Memory B cell (primary cell): ENCODE measurements at regions not wholly inside any gene's neighbourhood (a gene's known extent, or its start where the extent isn't known, plus 50 kb on each side); places are given as distances from the start of the nearest gene placed in this dataset.
"Not testable (repeated sequence)": the region's sequence is repeated elsewhere in the genome, so short reads cannot be mapped to it uniquely, and the experiment has no call there.

Experiments
- ATAC-seq: fragments of 150-1000 bp; cut with Tn5 transposase; 2 replicates; pipeline ENCODE4 v1.10.0; 2021; ENCODE audit warnings: low read depth, mild to moderate bottlenecking, moderate library complexity
- DNase-seq, 2 donors: peaks; one replicate each; pipeline ENCODE4 v3.0.0; 2022; ENCODE audit warnings: low spot score in 2 of 2
- H3K27ac Mint-ChIP-seq: one replicate; pipeline ENCODE4 v1.8.0; 2022; ENCODE audit warnings: mild to moderate bottlenecking, moderate library complexity, mixed read lengths
- H3K27me3 Mint-ChIP-seq: one replicate; pipeline ENCODE4 v1.8.0; 2022; ENCODE audit warnings: mixed read lengths
- H3K36me3 Mint-ChIP-seq: one replicate; pipeline ENCODE4 v1.8.0; 2022; ENCODE audit warnings: mild to moderate bottlenecking, mixed read lengths
- H3K4me1 Mint-ChIP-seq: one replicate; pipeline ENCODE4 v1.8.0; 2022; ENCODE audit warnings: mixed read lengths
- H3K4me3 Mint-ChIP-seq: one replicate; pipeline ENCODE4 v1.8.0; 2022; ENCODE audit warnings: mild to moderate bottlenecking, moderate library complexity, mixed read lengths
- H3K9me3 Mint-ChIP-seq: one replicate; pipeline ENCODE4 v1.8.0; 2022; ENCODE audit warnings: mixed read lengths

DNA sequence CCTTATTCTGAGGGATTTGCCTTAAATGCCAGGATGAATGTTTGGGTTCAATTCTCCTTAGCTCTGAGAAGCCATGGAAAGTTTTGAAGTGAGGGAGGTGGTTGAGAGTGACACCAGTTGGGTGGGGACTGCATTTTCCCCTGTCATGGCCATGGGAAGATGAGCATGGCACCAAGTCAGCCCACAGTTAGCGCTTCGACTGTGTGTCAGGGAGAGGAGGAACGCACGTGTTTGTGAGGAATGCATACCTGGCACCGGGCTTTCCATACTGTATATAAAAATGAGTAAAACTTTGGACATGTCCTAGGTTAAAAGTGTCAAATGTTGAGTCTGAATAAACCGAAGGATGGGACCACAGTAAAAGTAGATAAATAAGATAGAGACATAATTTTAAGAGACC, 187.5 kb upstream of the KL start:
- Mint-ChIP-seq H3K4me1 (no peaks in the 10 kb centered on the region), H3K27me3 (peaks cover 6% of the 10 kb centered on the region), H3K4me3 (no peak overlapping the region), H3K27ac (no peak overlapping the region), H3K9me3 (peaks cover 4% of the 10 kb centered on the region), H3K36me3 (no peaks in the 10 kb centered on the region)
- ATAC-seq: no peak
- DNase-seq: no peak

DNA sequence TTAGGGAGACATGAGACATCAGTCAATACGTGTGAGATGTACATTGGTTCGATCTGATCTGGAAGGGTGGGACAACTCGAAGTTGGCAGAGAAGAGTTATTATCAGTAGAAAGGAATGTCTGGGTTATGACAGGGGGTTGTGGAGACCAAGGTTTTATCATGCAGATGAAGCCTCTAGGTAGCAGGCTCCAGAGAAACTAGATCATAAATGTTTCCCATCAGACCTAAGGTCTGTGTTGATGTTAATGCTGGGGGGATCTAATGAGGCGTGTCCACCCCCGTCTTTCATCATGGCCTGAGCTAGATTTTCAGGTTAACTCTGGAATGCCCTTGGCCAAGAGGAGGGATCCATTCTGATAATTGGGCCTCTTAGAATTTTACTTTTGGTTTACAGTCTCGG, 187.0 kb upstream of the KL start:
- ATAC-seq: no peak
- H3K27ac Mint-ChIP-seq: no peak overlapping the region
- no peaks in the 10 kb centered on the region for H3K4me1 Mint-ChIP-seq
- DNase-seq: no peak
- H3K9me3 Mint-ChIP-seq: peaks cover 8% of the 10 kb centered on the region
- H3K27me3 Mint-ChIP-seq: peaks cover 6% of the 10 kb centered on the region
- H3K36me3 Mint-ChIP-seq: no peaks in the 10 kb centered on the region
- H3K4me3 Mint-ChIP-seq: no peak overlapping the region

DNA sequence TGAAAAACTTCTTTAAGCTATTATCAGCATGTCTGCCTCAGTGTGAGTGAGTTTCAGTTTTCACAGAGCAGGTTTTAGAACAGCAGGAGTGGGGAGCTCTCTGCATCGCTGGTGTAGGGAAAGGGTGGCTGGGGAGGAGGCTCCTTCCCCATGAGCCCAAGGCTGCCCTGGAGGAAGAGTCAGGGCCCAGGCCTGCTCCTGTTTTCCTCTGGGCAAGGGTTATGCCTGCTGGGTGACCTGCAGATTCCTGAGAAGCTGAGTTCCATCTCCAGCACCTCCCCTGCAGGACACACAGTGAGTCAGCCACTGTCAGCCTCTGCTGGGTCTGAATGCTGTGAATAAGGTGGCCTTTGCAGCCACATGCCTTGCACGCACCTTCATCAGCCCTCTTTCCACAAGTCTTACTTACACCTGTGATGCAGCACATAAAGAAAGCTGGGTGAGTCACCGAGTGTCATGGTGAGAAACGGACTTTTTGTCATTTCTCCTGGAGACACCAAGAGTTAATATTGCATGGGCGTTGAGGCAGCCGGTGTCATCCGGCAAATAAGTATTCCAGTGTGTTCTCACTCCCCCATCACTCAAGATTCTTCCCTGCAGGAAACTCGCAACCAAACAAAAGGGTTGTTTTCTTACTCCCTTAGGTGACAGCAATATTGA, 186.4 kb upstream of the KL start:
- no peak for DNase-seq
- H3K4me1 Mint-ChIP-seq: no peaks in the 10 kb centered on the region
- H3K4me3 Mint-ChIP-seq: no peak overlapping the region
- H3K27ac Mint-ChIP-seq: no peak overlapping the region
- H3K27me3 Mint-ChIP-seq: peaks cover 4% of the 10 kb centered on the region
- no peaks in the 10 kb centered on the region for H3K36me3 Mint-ChIP-seq
- peaks cover 8% of the 10 kb centered on the region for H3K9me3 Mint-ChIP-seq
- ATAC-seq: no peak

DNA sequence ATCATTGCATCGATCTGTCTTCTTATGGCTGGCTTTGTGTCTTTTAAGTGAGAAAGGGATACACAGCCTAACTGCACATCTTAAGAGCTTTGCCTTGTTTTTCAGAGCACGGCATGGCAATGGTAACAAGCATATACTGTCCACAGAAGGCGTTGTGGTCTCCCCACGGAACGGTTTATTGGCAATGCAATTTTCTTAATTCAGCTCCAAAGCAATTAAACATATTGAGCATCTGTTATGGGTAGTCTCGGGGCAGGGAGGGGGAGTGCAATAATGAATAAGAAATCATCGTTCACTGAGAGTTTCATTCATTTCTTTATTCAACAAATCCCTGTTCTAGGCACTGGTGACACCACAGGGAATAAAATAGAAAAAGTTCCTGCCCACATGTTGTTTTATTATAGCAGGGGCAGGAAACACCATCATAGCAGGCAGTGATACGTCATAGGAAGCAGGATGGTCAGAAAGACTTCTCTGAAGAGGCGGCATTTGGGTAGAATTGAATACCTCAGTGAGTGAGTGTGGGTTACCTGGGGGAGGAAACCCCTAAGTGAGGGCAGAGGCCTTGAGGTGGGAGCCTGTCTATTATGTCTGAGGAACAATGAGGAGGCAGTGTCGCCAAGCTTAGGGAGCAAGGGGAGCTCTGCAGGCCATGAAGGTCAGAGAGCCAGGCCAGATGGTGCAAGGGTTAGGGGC, 185.7 kb upstream of the KL start:
- Mint-ChIP-seq H3K36me3 (no peaks in the 10 kb centered on the region), H3K27ac (no peak overlapping the region), H3K4me1 (no peaks in the 10 kb centered on the region), H3K27me3 (peaks cover 4% of the 10 kb centered on the region), H3K9me3 (peaks cover 8% of the 10 kb centered on the region), H3K4me3 (no peak overlapping the region)
- no peak for ATAC-seq
- DNase-seq: no peak

- DNase-seq (no peak), ATAC-seq (peak; percentile 41)
- Mint-ChIP-seq H3K4me1 (peaks cover 13% of the 10 kb centered on the region), H3K27ac (peak overlapping the region; percentile 18), H3K36me3 (peaks cover 3% of the 10 kb centered on the region), H3K9me3 (peaks cover 11% of the 10 kb centered on the region), H3K27me3 (peaks cover 3% of the 10 kb centered on the region), H3K4me3 (peak overlapping the region; percentile 8)
These were observed 178.8 kb upstream of the KL start for GRCh38 chr13:32837307-32837972.

GRCh38 chr13:32837973-32838927, 178.0 kb upstream of the KL start:
- H3K4me1 Mint-ChIP-seq: peaks cover 13% of the 10 kb centered on the region
- ATAC-seq (no peak), DNase-seq (no peak)
- H3K4me3 Mint-ChIP-seq: no peak overlapping the region
- H3K27me3 Mint-ChIP-seq: peaks cover 3% of the 10 kb centered on the region
- peaks cover 8% of the 10 kb centered on the region for H3K9me3 Mint-ChIP-seq
- peaks cover 3% of the 10 kb centered on the region for H3K36me3 Mint-ChIP-seq
- H3K27ac Mint-ChIP-seq: peak overlapping the region; percentile 18

DNA sequence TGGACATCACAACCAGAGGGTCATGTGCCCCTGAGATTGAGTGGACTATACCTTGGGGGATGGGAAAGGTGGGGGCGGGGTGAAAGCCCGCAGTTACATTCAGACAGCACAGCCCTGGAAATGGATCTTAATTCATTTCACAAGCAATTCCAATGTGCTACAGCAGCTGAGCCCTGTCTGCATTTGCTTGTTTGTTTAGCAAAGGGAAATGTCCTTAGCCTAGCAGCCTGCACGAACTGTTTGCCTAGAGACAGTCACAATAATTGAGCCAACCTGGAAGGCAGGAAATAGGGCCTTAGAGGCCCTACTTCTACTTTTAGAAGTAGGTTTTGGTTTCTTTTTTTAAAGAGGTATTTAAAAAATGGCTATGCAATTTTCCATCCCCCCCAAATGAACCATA, 177.3 kb upstream of the KL start:
- no peak for DNase-seq
- Mint-ChIP-seq H3K36me3 (peaks cover 3% of the 10 kb centered on the region), H3K27me3 (peaks cover 3% of the 10 kb centered on the region), H3K27ac (no peak overlapping the region), H3K4me3 (no peak overlapping the region), H3K4me1 (peaks cover 13% of the 10 kb centered on the region), H3K9me3 (peaks cover 4% of the 10 kb centered on the region)
- peak; percentile 59 for ATAC-seq

DNA sequence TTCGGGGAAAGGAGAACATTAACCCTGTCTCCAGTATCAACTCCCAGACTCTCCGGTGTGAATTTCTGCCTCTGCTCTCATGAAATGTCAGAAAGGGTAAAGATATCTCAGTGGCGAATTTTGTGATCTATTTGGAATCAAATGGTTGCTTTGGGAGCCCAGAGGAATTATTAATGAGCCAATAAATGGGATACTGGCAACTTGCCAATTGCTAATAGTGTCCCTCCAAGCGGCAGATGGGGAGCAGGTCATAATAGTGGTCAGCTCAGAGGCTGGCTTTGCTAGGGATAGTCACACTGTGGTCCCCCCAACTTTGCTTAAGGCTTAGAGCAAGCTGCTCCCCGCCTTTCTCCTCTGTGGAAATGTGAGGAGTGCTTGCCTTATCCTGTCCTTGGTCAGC, 176.1 kb upstream of the KL start:
- H3K27me3 Mint-ChIP-seq: peaks cover 3% of the 10 kb centered on the region
- DNase-seq: no peak
- H3K27ac Mint-ChIP-seq: no peak overlapping the region
- H3K36me3 Mint-ChIP-seq: peaks cover 7% of the 10 kb centered on the region
- H3K4me1 Mint-ChIP-seq: peaks cover 13% of the 10 kb centered on the region
- H3K9me3 Mint-ChIP-seq: peaks cover 5% of the 10 kb centered on the region
- no peak overlapping the region for H3K4me3 Mint-ChIP-seq
- ATAC-seq: no peak

- ATAC-seq (no peak), DNase-seq (no peak)
- H3K27ac Mint-ChIP-seq: no peak overlapping the region
- peaks cover 3% of the 10 kb centered on the region for H3K36me3 Mint-ChIP-seq
- H3K4me1 Mint-ChIP-seq: peaks cover 13% of the 10 kb centered on the region
- H3K27me3 Mint-ChIP-seq: peaks cover 3% of the 10 kb centered on the region
- H3K4me3 Mint-ChIP-seq: no peak overlapping the region
- peaks cover 2% of the 10 kb centered on the region for H3K9me3 Mint-ChIP-seq
These were observed 175.1 kb upstream of the KL start for GRCh38 chr13:32840989-32841713.

DNA sequence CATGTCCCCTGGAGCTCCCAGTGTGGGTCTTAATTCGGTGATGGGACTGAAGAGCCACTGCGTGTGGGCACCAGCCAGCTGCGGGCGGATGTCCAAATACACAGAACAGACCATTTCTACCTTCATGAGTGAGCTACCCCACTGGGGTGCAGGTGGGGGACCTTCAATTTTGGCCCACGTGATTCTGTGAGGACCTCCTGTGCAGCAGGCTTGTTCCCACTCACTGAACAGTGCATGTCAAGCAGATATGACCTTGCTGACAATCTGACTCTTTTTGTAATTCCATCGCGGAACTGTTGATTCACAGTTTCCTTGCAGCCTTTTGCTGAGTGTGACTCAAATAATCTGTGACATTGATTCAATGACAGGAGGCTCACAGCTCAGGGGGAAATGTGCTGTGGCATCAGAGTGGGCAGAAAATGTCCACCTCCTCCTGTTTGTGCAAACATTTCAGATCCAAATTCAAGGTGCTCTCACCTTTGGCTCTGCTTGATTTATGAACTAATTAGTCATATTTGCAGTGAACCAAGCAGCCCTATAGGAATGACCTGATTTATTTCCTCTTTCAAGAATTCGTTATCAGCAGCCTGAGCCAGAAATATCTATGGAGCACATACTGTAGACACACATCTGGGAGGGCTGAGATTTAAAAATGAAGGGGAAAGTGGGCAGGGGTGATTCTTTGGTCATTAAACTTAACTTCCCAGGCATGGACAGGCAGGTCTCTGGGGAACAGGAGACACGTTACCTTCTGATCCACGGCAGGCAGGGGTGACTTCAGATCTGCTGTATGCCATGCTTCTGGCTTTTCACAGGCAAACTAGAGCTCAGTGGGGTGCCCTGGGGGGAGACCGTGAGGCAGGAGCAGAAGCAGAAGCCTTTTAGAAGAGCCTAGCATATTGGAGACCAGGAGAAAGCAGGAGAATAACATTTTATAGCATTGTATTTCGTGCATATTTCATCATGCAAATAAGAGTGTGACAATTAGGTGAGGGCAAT, 170.0 kb upstream of the KL start:
- ATAC-seq (no peak), DNase-seq (no peak)
- Mint-ChIP-seq H3K36me3 (peaks cover 3% of the 10 kb centered on the region), H3K4me1 (no peaks in the 10 kb centered on the region), H3K4me3 (no peak overlapping the region), H3K27me3 (peaks cover 14% of the 10 kb centered on the region), H3K9me3 (peaks cover 2% of the 10 kb centered on the region), H3K27ac (no peak overlapping the region)

DNA sequence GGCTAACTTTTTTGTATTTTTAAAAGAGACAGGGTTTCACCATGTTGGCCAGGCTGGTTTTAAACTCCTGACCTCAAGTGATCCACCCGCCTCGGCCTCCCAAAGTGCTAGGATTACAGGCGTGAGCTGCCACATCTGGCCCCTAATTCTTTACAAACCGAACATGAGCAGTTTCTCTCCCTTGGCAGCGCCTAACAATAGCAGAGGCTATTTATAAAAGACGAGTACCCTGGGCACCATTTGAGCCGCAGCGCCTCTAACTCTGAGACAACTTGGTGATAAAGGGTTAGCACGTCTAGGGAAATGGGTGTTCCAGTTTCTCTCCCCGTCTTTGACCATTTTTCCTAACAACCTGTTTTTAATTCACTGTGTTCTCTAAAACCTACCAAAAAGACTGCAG, 168.2 kb upstream of the KL start:
- not testable (repeated sequence) for DNase-seq, H3K27ac Mint-ChIP-seq, H3K4me3 Mint-ChIP-seq, H3K4me1 Mint-ChIP-seq, ATAC-seq, H3K36me3 Mint-ChIP-seq, H3K9me3 Mint-ChIP-seq
- peaks cover 17% of the 10 kb centered on the region for H3K27me3 Mint-ChIP-seq

- Mint-ChIP-seq H3K9me3 (peaks cover 2% of the 10 kb centered on the region), H3K27me3 (peaks cover 18% of the 10 kb centered on the region), H3K36me3 (peaks cover 2% of the 10 kb centered on the region), H3K27ac (no peak overlapping the region), H3K4me3 (no peak overlapping the region), H3K4me1 (no peaks in the 10 kb centered on the region)
- no peak for DNase-seq
- ATAC-seq: no peak
These were observed 166.9 kb upstream of the KL start for GRCh38 chr13:32849369-32849768.
